ENCODE measurements at regions not wholly inside any gene's neighbourhood (a gene's known extent, or its start where the extent isn't known, plus 50 kb on each side); places are given as distances from the start of the nearest gene placed in this dataset.
"Not testable (repeated sequence)": the region's sequence is repeated elsewhere in the genome, so short reads cannot be mapped to it uniquely, and the experiment has no call there.

DNA sequence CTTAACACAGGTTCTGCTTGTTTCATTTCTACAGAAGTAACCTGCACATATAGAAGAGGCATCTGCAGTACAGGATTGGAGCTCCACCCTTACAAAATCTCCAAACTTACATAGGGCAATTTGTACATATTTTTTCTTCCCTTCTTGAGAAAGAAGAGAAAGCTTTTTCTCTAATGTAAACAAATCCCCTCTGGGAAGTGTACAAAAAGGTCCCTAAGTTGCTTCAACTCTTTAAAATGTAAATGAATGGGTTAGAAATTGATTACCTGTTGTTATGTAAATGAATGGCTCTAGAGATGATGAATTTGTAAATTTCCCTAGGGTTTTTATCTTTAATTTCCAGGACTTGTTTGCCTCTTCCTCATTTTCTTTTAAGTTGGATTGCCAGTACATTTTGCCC lies 1183.7 kb downstream of the MRPL39 start:
- DNase-seq (ENCODE audit: extremely low read depth, low read depth): no peak
- TF ChIP-seq, protein P1, sequence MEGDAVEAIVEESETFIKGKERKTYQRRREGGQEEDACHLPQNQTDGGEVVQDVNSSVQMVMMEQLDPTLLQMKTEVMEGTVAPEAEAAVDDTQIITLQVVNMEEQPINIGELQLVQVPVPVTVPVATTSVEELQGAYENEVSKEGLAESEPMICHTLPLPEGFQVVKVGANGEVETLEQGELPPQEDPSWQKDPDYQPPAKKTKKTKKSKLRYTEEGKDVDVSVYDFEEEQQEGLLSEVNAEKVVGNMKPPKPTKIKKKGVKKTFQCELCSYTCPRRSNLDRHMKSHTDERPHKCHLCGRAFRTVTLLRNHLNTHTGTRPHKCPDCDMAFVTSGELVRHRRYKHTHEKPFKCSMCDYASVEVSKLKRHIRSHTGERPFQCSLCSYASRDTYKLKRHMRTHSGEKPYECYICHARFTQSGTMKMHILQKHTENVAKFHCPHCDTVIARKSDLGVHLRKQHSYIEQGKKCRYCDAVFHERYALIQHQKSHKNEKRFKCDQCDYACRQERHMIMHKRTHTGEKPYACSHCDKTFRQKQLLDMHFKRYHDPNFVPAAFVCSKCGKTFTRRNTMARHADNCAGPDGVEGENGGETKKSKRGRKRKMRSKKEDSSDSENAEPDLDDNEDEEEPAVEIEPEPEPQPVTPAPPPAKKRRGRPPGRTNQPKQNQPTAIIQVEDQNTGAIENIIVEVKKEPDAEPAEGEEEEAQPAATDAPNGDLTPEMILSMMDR (IDR thresholded peaks at IDR 0.05; ENCODE audit: low read depth, low read length): no peak

DNA sequence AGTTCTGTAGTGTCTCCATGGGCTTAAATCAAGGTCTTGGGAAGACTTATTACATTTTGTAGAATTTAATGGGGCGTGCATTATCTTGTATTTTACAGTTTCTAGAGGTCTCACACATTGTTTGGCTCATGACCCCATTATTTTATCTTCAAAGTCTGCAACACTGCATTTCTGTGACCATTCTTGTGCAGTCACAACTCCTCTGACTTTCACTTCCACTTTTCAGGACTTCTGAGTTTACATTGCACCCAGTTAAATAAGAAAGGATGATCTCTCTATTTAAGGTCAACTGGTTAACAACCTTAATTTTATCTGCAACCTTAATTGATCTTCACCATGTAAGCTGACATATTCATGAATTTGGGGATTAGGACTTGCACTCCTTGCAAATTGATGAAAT lies 1186.6 kb downstream of the MRPL39 start:
- no peak for DNase-seq (ENCODE audit: extremely low read depth, low read depth)

DNA sequence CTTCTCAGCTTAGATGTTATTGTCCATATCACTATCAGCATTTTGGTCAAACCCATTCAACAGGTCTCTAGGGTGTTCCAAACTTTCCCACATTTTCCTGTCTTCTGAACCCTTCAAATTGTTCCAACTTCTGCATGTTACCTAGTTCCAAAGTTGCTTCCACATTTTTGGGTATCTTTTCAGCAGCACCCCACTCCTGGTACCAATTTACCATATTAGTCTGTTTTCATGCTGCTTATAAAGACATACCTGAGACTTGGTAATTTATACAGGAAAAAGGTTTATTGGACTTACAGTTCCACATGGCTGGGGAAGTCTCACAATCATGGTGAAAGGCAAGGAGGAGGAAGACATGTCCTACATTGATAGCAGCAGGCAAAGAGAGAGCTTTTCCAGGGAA lies 1187.6 kb downstream of the MRPL39 start:
- DNase-seq (ENCODE audit: extremely low read depth, low read depth): not testable (repeated sequence)

More for the DNA sequence above, 1186.6 kb downstream of the MRPL39 start:
- TF ChIP-seq, protein P1 (IDR thresholded peaks at IDR 0.05; ENCODE audit: low read depth, low read length): no peak

DNA sequence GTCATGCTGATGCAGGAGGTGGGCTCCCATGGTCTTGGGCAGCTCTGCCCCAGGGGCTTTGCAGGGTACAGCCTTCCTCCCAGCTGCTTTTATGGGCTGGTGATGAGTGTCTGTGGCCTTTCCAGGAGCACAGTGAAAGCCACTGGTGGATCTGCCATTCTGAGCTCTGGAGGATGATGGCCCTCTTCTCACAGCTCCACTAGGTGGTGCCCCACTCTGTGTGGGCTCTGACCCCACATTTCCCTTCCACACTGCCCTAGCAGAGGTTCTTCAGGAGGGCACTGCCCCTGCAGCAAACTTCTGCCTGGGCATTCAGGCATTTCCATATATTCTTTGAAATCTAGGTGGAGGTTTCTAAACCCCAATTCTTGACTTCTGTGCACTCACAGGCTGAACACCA lies 1188.6 kb downstream of the MRPL39 start:
- TF ChIP-seq, protein P1 (IDR thresholded peaks at IDR 0.05; ENCODE audit: low read depth, low read length): no peak
- DNase-seq (ENCODE audit: extremely low read depth, low read depth): no peak

DNA sequence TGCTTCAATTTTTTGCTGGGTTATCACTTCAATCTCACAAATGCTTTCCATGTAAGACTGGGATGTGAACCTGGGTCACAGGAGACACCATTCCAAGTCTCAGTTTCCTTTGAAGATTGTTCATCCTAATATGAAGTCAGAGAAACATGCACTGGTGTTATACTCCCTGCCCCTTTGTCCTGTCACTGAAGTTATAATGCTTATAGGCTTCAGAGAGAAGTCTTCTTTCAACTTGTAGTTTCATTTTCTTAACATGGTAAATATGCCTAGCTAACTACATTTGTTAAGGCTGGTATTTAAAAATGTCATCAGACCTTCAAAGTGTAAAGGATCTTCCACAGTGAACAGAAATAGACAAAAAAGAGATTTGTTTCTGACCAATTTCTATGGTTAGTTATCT lies 1195.9 kb downstream of the MRPL39 start:
- no peak for DNase-seq (ENCODE audit: extremely low read depth, low read depth)
- TF ChIP-seq, protein P1 (IDR thresholded peaks at IDR 0.05; ENCODE audit: low read depth, low read length): no peak

DNA sequence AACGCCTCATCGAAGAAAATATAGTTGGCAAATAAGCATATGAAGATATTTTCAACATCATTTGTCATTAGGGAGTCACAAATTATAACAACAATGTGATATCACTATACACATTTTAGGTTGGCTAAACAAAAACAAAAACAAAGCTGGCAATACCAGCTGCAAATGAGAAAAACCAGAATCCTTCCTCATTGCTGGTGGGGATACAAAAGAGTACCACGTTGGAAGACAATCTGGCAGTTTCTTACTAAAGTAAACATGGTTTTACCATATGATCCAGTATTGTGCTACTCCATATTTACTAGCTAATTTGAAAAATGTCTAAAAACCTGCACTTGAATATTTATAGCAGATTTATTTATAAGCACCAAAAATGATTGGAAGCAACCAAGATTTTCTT lies 1204.1 kb downstream of the MRPL39 start:
- TF ChIP-seq, protein P1 (IDR thresholded peaks at IDR 0.05; ENCODE audit: low read depth, low read length): no peak
- no peak for DNase-seq (ENCODE audit: extremely low read depth, low read depth)

DNA sequence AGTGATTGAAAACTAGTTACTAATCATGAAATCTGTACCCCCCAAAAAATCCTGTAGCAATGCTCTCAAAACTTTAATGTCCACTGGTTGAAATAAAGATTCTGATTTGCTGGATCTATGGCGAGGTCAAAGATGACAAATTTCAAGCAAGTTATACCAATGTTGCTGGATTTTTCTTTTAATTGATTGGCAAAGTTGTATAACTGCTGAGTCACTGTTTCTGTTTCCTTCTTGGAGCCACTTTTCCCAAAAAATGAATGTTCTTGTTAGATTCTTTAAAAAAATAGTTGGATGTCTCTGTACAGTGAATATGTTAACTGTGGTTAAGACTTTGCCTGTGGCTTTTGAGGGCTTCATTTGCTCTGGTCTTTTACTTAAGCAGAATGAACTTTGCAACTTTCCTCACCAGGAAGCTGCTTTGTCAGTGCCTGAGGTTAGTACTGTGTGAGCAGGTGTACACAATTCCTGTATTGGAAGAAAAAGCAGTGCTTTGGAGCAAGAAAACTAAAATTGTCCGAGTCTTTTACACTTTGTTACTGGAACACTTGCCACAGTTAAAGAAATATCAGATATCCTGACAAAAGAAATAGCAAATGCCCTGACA lies 1211.9 kb downstream of the MRPL39 start:
- no peak for DNase-seq (ENCODE audit: extremely low read depth, low read depth)
- TF ChIP-seq, protein P1 (IDR thresholded peaks at IDR 0.05; ENCODE audit: low read depth, low read length): no peak

DNA sequence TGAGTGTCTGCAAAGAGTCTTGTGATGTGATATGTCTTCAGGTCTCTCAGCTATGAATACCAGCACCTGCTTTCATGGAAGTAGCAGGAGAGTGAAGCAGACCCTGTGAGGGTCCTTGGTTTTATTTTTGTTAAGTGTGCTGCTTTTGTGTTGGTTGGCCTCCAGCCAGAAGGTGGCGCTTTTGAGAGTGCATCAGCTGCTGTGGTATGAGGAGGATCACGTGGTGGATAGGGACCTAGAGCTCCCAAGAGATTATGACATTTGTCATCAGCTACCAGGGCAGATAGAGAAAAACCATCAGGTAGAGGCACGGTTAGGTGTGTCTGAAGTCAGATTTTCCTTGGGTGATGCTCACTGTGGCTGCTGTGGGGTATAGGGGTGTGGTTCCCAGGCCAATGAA lies 1232.1 kb downstream of the MRPL39 start:
- TF ChIP-seq, protein P1 (IDR thresholded peaks at IDR 0.05; ENCODE audit: low read depth, low read length): no peak
- DNase-seq (ENCODE audit: extremely low read depth, low read depth): no peak

Measured in AG09319 (cell line).